Stimulated activated CD4-positive, alpha-beta T cell treated with anti-CD3 and anti-CD28 coated beads, Interleukin-12 subunit alpha, Interleukin-12 subunit beta, amount 100 ng/mL, for 48 hours (primary cell): ENCODE measurements at regions not wholly inside any gene's neighbourhood (a gene's known extent, or its start where the extent isn't known, plus 50 kb on each side); places are given as distances from the start of the nearest gene placed in this dataset.
"Not testable (repeated sequence)": the region's sequence is repeated elsewhere in the genome, so short reads cannot be mapped to it uniquely, and the experiment has no call there.

ENCODE experiments used
- DNase-seq, 3 donors: peaks; one replicate each; pipeline ENCODE4 v3.0.0-alpha.2; 2020; ENCODE audit warnings: low read depth in 2 of 3, low spot score in 1 of 3

DNA sequence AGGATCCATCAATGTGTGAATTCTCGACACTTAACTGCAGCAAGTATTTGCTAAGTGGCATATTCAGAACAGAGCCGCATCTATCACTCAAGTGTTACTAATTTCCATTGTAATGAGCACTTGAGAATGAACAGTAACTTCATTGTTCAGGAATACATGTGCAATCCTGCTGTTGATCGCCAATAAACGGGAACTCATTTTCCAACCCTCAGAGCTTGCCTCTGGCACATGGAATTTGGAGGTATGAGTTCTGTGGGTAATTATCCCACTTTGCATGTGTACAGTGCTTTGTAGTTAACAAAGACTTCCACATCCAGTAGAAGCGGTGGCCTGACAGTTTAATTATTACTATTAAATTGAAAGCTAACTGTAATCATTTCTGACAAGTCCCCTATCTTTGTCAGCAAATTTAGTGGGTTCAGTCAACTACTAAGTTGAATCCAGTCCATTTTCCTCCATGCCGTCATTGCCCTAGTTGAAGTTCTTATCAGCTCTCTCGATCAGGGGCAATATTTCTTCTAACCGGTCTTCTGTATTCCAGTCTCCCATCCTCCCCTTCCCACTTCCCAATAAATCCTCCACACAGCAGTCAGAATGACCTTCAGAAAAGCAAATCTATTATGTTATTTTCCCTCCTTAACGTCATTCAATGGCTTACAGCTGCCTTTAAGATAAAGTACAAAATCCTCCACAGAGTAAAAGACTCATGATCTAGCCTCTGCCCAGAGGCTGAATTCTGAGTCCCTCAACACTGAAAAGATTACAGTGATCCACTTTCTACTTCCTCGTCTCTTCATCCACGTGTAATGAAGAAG is 62.4 kb upstream of the GBA3 start:
- DNase-seq: not testable (repeated sequence)

DNA sequence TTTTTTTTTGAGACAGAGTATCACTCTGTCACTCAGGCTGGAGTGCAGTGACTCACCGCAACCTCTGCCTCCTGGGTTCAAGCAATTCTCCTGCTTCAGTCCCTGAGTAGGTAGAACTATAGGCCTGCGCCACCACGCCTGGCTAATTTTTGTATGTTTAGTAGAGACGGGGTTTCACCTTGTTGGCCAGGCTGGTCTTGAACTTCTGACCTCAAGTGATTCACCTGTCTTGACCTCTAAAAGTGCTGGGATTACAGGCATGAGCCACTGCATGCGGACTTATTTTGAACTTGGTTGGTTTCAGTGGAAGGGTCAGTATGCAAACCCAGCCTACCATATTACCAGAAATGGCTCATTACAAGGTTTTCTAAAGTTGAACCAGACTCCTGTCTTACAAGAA is 61.6 kb upstream of the GBA3 start:
- DNase-seq: not testable (repeated sequence)

DNA sequence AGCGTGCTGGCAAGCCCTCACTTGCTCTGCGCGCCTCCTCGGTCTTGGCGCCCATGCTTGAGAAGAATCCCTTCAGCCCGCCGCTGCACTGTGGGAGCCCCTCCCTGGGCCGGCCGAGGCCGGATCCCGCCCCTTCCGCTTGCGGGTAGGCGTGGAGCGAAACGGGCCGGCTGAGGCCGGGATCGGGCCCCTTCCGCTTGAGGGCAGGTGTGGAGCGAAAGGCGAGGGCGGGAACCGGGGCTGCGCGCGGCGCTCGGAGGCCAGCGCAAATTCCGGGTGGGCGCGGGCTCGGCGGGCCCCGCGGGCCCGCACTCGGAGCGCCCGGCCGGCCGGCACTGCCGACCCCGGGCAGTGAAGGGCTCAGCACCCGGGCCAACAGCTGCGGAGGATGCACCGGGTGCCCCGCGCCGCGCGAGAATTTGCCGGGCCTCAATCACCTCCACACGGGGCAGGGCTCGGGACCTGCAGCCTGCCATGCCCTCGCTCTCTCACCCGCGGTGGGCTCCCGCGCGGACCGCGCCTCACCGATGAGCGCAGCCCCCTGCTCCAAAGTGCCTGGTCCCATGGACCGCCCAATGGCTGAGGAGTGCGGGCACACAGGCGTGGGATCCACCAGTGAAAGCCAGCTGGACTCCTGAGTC is 58.1 kb upstream of the GBA3 start:
- DNase-seq: no peak

DNA sequence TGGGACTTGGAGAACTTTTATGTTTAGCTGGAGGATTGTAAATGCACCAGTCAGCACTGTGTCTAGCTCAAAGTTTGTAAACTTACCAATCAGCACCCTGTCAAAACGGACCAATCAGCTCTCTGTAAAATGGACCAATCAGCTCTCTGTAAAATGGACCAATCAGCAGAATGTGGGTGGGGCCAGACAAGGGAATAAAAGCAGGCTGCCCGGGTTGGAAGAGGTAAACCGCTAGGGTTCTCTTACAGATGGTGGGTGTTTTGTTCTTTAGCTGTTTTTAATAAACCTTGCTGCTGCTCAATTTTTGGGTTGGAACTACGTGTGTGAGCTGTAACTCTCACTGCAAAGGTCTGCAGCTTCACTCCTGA is 57.6 kb upstream of the GBA3 start:
- not testable (repeated sequence) for DNase-seq

DNA sequence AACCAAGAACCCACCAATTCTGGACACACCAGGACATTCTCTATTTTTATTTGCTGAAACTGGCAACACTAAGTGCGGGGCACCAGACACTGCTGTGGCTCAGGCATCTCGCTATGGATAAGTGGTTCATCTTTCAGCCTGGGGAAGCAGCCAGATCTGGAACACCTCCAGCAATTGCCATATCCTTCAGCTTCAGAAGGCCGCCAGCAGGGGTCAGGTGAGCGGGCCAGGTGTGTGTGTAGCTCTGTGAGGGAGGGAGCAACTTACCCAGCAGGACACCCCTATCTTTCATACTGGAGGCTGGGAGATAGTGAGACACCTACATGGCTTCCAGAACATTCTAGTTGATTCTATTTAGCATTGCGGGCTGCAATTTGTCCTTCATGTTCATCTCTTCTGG is 57.0 kb upstream of the GBA3 start:
- DNase-seq: no peak

DNA sequence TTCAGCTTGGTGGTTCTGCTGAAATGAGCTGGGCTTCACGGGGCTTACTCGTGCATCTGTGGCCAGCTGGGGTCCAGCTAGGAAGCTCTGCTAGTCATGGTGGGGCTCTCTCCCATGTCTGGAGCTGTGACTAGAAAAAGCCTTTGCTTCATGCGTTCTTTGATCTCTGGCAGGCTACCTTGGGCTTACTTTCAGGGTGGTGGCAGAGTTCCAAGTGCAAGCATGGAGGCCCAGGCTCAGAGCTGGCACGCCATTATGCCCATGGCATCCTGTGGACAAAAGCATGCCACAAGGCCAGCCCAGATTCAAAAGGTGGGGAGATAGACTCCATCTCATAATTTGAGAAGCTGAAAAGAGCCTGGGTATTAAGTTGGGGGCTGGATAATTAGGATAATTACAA is 55.4 kb upstream of the GBA3 start:
- DNase-seq: no peak
